Mucosa of rectum (tissue), 2 donors: ENCODE measurements at regions not wholly inside any gene's neighbourhood (a gene's known extent, or its start where the extent isn't known, plus 50 kb on each side); places are given as distances from the start of the nearest gene placed in this dataset.

ENCODE experiments used
- H3K27ac ChIP-seq, 2 donors: one replicate each; pipeline ENCODE4 v1.7.0; 2013; ENCODE audit warnings: inconsistent platforms in 2 of 2, low read depth in 2 of 2, low read length in 2 of 2
- H3K27me3 ChIP-seq, 2 donors: one replicate each; pipeline ENCODE4 v1.7.0; 2013; ENCODE audit warnings: low read length in 2 of 2; ENCODE audit not compliant: control insufficient read depth in 2 of 2, insufficient read depth in 2 of 2
- H3K36me3 ChIP-seq, 2 donors: one replicate each; pipeline ENCODE4 v1.7.0; 2013; ENCODE audit warnings: low read length in 2 of 2; ENCODE audit not compliant: control insufficient read depth in 2 of 2, insufficient read depth in 2 of 2
- H3K4me1 ChIP-seq, 2 donors: one replicate each; pipeline ENCODE4 v1.7.0; 2013; ENCODE audit warnings: low read length in 2 of 2, mild to moderate bottlenecking in 1 of 2; ENCODE audit not compliant: control insufficient read depth in 2 of 2, insufficient read depth in 2 of 2
- H3K4me3 ChIP-seq, 2 donors: one replicate each; pipeline ENCODE4 v1.7.0; 2013; ENCODE audit warnings: low read length in 2 of 2
- H3K9ac ChIP-seq, 2 donors: one replicate each; pipeline ENCODE4 v1.7.0; 2013; ENCODE audit warnings: low read length in 2 of 2, low read depth in 1 of 2, mild to moderate bottlenecking in 1 of 2
- H3K9me3 ChIP-seq, 2 donors: one replicate each; pipeline ENCODE4 v1.7.0; 2013; ENCODE audit warnings: low read length in 2 of 2; ENCODE audit not compliant: control insufficient read depth in 2 of 2
- donor health status: healthy.
- donor health status: Normal muscosa, but diverticular disease.

GRCh38 chr3:144127700-144128099 lies 156.1 kb downstream of the DIPK2A start:
- no peak overlapping the region for H3K27ac ChIP-seq
- no peaks in the 10 kb centered on the region for H3K36me3 ChIP-seq
- H3K4me1 ChIP-seq = no peaks in the 10 kb centered on the region
- H3K9ac ChIP-seq = no peak overlapping the region
- H3K4me3 ChIP-seq = no peak overlapping the region
- H3K9me3 ChIP-seq = no peaks in the 10 kb centered on the region
- H3K27me3 ChIP-seq = no peaks in the 10 kb centered on the region

GRCh38 chr3:144128108-144128892 lies 156.7 kb downstream of the DIPK2A start:
- no peak overlapping the region for H3K4me3 ChIP-seq
- no peaks in the 10 kb centered on the region for H3K36me3 ChIP-seq
- no peak overlapping the region for H3K27ac ChIP-seq
- H3K9me3 ChIP-seq = no peaks in the 10 kb centered on the region
- H3K27me3 ChIP-seq = no peaks in the 10 kb centered on the region
- no peaks in the 10 kb centered on the region for H3K4me1 ChIP-seq
- H3K9ac ChIP-seq = no peak overlapping the region

GRCh38 chr3:144129536-144130214 lies 158.1 kb downstream of the DIPK2A start:
- Histone ChIP-seq H3K36me3 (no peaks in the 10 kb centered on the region), H3K9me3 (no peaks in the 10 kb centered on the region), H3K27me3 (no peaks in the 10 kb centered on the region), H3K9ac (no peak overlapping the region), H3K4me1 (no peaks in the 10 kb centered on the region), H3K4me3 (no peak overlapping the region), H3K27ac (no peak overlapping the region)

GRCh38 chr3:144141074-144141473 lies 169.5 kb downstream of the DIPK2A start:
- Histone ChIP-seq H3K36me3 (no peaks in the 10 kb centered on the region), H3K9me3 (no peaks in the 10 kb centered on the region), H3K9ac (no peak overlapping the region), H3K4me1 (no peaks in the 10 kb centered on the region), H3K27ac (no peak overlapping the region), H3K27me3 (no peaks in the 10 kb centered on the region), H3K4me3 (no peak overlapping the region)

GRCh38 chr3:144141496-144141895 lies 169.9 kb downstream of the DIPK2A start:
- Histone ChIP-seq H3K36me3 (no peaks in the 10 kb centered on the region), H3K9me3 (no peaks in the 10 kb centered on the region), H3K4me1 (no peaks in the 10 kb centered on the region), H3K9ac (no peak overlapping the region), H3K27ac (no peak overlapping the region), H3K4me3 (no peak overlapping the region), H3K27me3 (no peaks in the 10 kb centered on the region)

- Histone ChIP-seq H3K9ac (no peak overlapping the region), H3K27ac (peak overlapping the region in 1 of 2 donors; percentile 20), H3K4me1 (no peaks in the 10 kb centered on the region), H3K27me3 (no peaks in the 10 kb centered on the region), H3K36me3 (no peaks in the 10 kb centered on the region), H3K9me3 (no peaks in the 10 kb centered on the region), H3K4me3 (no peak overlapping the region)
Observed at GRCh38 chr3:144142151-144142840, 170.7 kb downstream of the DIPK2A start.

GRCh38 chr3:144148356-144148755 lies 176.7 kb downstream of the DIPK2A start:
- H3K9ac ChIP-seq = no peak overlapping the region
- no peaks in the 10 kb centered on the region for H3K27me3 ChIP-seq
- H3K4me1 ChIP-seq = no peaks in the 10 kb centered on the region
- no peak overlapping the region for H3K4me3 ChIP-seq
- no peaks in the 10 kb centered on the region for H3K36me3 ChIP-seq
- no peaks in the 10 kb centered on the region for H3K9me3 ChIP-seq
- H3K27ac ChIP-seq = no peak overlapping the region

- no peak overlapping the region for H3K27ac ChIP-seq
Observed at GRCh38 chr3:144151983-144152382, 180.4 kb downstream of the DIPK2A start.

GRCh38 chr3:144160627-144161026 lies 189.0 kb downstream of the DIPK2A start:
- no peaks in the 10 kb centered on the region for H3K4me1 ChIP-seq
- no peaks in the 10 kb centered on the region for H3K9me3 ChIP-seq
- no peaks in the 10 kb centered on the region for H3K36me3 ChIP-seq
- no peak overlapping the region for H3K4me3 ChIP-seq
- H3K9ac ChIP-seq = no peak overlapping the region
- no peak overlapping the region for H3K27ac ChIP-seq
- no peaks in the 10 kb centered on the region for H3K27me3 ChIP-seq

More at GRCh38 chr3:144151983-144152382, 180.4 kb downstream of the DIPK2A start:
- H3K4me1 ChIP-seq = no peaks in the 10 kb centered on the region
- H3K4me3 ChIP-seq = no peak overlapping the region
- no peak overlapping the region for H3K9ac ChIP-seq
- H3K9me3 ChIP-seq = no peaks in the 10 kb centered on the region
- H3K36me3 ChIP-seq = no peaks in the 10 kb centered on the region
- H3K27me3 ChIP-seq = no peaks in the 10 kb centered on the region

GRCh38 chr3:144162042-144162441 lies 190.4 kb downstream of the DIPK2A start:
- H3K4me1 ChIP-seq = no peaks in the 10 kb centered on the region

More at GRCh38 chr3:144162042-144162441, 190.4 kb downstream of the DIPK2A start:
- no peak overlapping the region for H3K27ac ChIP-seq
- no peaks in the 10 kb centered on the region for H3K9me3 ChIP-seq
- H3K9ac ChIP-seq = no peak overlapping the region
- H3K4me3 ChIP-seq = no peak overlapping the region
- H3K27me3 ChIP-seq = no peaks in the 10 kb centered on the region
- H3K36me3 ChIP-seq = no peaks in the 10 kb centered on the region
